IMR-90 (cell line): ENCODE measurements at regions not wholly inside any gene's neighbourhood (a gene's known extent, or its start where the extent isn't known, plus 50 kb on each side); places are given as distances from the start of the nearest gene placed in this dataset.
A peak's percentile ranks its signal among the peaks of the same experiment; 100 is the strongest.

ENCODE experiments used
- ATAC-seq: fragments of 200-7000 bp; cut with Tn5 transposase; 2 replicates; pipeline ENCODE4 v1.9.1; 2020; ENCODE audit warnings: low read depth, mild to moderate bottlenecking, moderate library complexity
- BruUV-seq: library from RNA; stranded (reverse); fragments of 400-500 nt; replicated peaks from 2 replicates; lab custom pipeline; 2021; lab: Mats Ljungman, UMichigan
- CTCF ChIA-PET: fragments of 300-600 bp; formaldehyde crosslinking; extraction: SDS; loops from one replicate; lab custom pipeline; 2021; ENCODE audit warnings: antibody characterized with exemption; lab: Yijun Ruan, JAX
- POLR2A ChIA-PET: fragments of 300-600 bp; sonication (Branson Sonifier 250); formaldehyde crosslinking; loops from one replicate; lab custom pipeline; 2022; ENCODE audit warnings: antibody characterized with exemption; ENCODE audit not compliant: unreplicated experiment; lab: Charles Lee
- DNase-seq: peaks from one replicate; pipeline ENCODE4 v3.0.0; 2013
- H2AFZ ChIP-seq: replicated peaks from 2 replicates; pipeline ENCODE3; 2013; ENCODE audit warnings: low read length, mild to moderate bottlenecking; ENCODE audit not compliant: poor library complexity
- H2AK5ac ChIP-seq: 2 replicates; pipeline ENCODE4 v1.6.1; 2013; ENCODE audit warnings: low read depth, low read length, inconsistent platforms
- H2AK9ac ChIP-seq: replicated peaks from 2 replicates; pipeline ENCODE3; 2013; ENCODE audit warnings: mild to moderate bottlenecking, low read depth, low read length, moderate library complexity; ENCODE audit not compliant: poor library complexity
- H2BK120ac ChIP-seq: 2 replicates; pipeline ENCODE4 v1.6.1; 2013; ENCODE audit warnings: low read depth, low read length, inconsistent platforms
- H2BK15ac ChIP-seq: 3 replicates; pipeline ENCODE4 v1.6.1; 2013; ENCODE audit warnings: low read depth, low read length, inconsistent platforms
- H2BK20ac ChIP-seq: 2 replicates; pipeline ENCODE4 v1.6.1; 2013; ENCODE audit warnings: low read depth, mild to moderate bottlenecking, inconsistent platforms, low read length, moderate library complexity
- H2BK5ac ChIP-seq: 2 replicates; pipeline ENCODE4 v1.6.1; 2013; ENCODE audit warnings: mild to moderate bottlenecking, low read depth, low read length, inconsistent platforms; ENCODE audit not compliant: poor library complexity, severe bottlenecking
- H3K14ac ChIP-seq: replicated peaks from 2 replicates; pipeline ENCODE4 v1.6.1; 2013; ENCODE audit warnings: low read depth, low read length, inconsistent platforms
- H3K18ac ChIP-seq: 2 replicates; pipeline ENCODE4 v1.6.1; 2013; ENCODE audit warnings: low read depth, low read length, control low read depth
- H3K23ac ChIP-seq: 2 replicates; pipeline ENCODE4 v1.6.1; 2013; ENCODE audit warnings: low read depth, low read length, inconsistent platforms
- H3K27ac ChIP-seq: 2 replicates; pipeline ENCODE4 v1.5.1; 2013; ENCODE audit warnings: mild to moderate bottlenecking, control low read depth, low read length; ENCODE audit not compliant: insufficient read depth
- H3K27me3 ChIP-seq: 2 replicates; pipeline ENCODE4 v1.6.1; 2013; ENCODE audit warnings: low read length; ENCODE audit not compliant: control insufficient read depth, insufficient read depth
- H3K36me3 ChIP-seq: 2 replicates; pipeline ENCODE4 v1.6.1; 2013; ENCODE audit warnings: low read length, mixed read lengths; ENCODE audit not compliant: control insufficient read depth, insufficient read depth
- H3K4ac ChIP-seq: 2 replicates; pipeline ENCODE4 v1.6.1; 2013; ENCODE audit warnings: low read depth, low read length, inconsistent platforms
- H3K4me1 ChIP-seq: 2 replicates; pipeline ENCODE4 v1.6.1; 2013; ENCODE audit warnings: low read length, mixed read lengths; ENCODE audit not compliant: control insufficient read depth, insufficient read depth
- H3K4me2 ChIP-seq: 2 replicates; pipeline ENCODE4 v1.6.1; 2013; ENCODE audit warnings: low read depth, mild to moderate bottlenecking, control low read depth, low read length, moderate library complexity
- H3K4me3 ChIP-seq: 2 replicates; pipeline ENCODE4 v1.5.1; 2013; ENCODE audit warnings: low read depth, mild to moderate bottlenecking, control low read depth, low read length, moderate library complexity; ENCODE audit not compliant: insufficient read depth
- H3K56ac ChIP-seq: 2 replicates; pipeline ENCODE4 v1.6.1; 2013; ENCODE audit warnings: low read length, inconsistent platforms; ENCODE audit not compliant: insufficient read depth; ENCODE audit errors: extremely low read depth
- H3K79me1 ChIP-seq, 2 experiments: 2 replicates each; pipeline ENCODE4 v1.6.1; 2013; ENCODE audit warnings: low read length in 2 of 2, inconsistent platforms in 1 of 2, low read depth in 1 of 2
- H3K9ac ChIP-seq: 2 replicates; pipeline ENCODE4 v1.6.1; 2013; ENCODE audit warnings: low read depth, low read length, control low read depth
- H3K9me1 ChIP-seq: 2 replicates; pipeline ENCODE4 v1.6.1; 2013; ENCODE audit warnings: low read length, inconsistent platforms; ENCODE audit not compliant: insufficient read depth
- H3K9me3 ChIP-seq: 2 replicates; pipeline ENCODE4 v1.6.1; 2013; ENCODE audit warnings: low read length; ENCODE audit not compliant: control insufficient read depth, insufficient read depth
- H4K20me1 ChIP-seq: 2 replicates; pipeline ENCODE4 v1.6.1; 2013; ENCODE audit warnings: low read length, inconsistent platforms; ENCODE audit not compliant: insufficient read depth
- H4K5ac ChIP-seq: 2 replicates; pipeline ENCODE4 v1.6.1; 2013; ENCODE audit warnings: mild to moderate bottlenecking, low read depth, low read length, control low read depth
- H4K8ac ChIP-seq, 2 experiments: 2 replicates each; pipeline ENCODE4 v1.6.1; 2013; ENCODE audit warnings: low read depth in 2 of 2, low read length in 2 of 2, control low read depth in 1 of 2, inconsistent platforms in 1 of 2
- H4K91ac ChIP-seq: 2 replicates; pipeline ENCODE4 v1.6.1; 2013; ENCODE audit warnings: low read depth, low read length, inconsistent platforms; ENCODE audit not compliant: insufficient read depth
- CHD1 ChIP-seq: IDR thresholded peaks from 2 replicates; pipeline ENCODE4 v1.6.1; 2012; ENCODE audit warnings: low read depth, low read length, improper control_type of control experiment
- WGBS, 2 experiments: methylation state at CpG; one replicate each; pipeline versions ENCODE4 v1.1.5 to v1.1.7; 2013; ENCODE audit warnings: missing lambda C conversion rate in 2 of 2; ENCODE audit not compliant: insufficient read length in 1 of 2; ENCODE audit errors: extremely low coverage in 2 of 2; 5-methylcytosine and 5-hydroxymethylcytosine counted together
- dilution Hi-C: fragments of 300-500 bp; cut with HindIII; formaldehyde crosslinking; loops from one replicate; pipeline ENCODE4 v1.14.3; 2018; ENCODE audit warnings: low sequenced_read_pairs; ENCODE audit not compliant: unreplicated experiment
- in situ Hi-C: fragments of 300-500 bp; cut with MboI; formaldehyde crosslinking; loops from 3 replicates; pipeline ENCODE4 v1.14.3; 2019; ENCODE audit warnings: low sequenced_read_pairs, inconsistent platforms, mixed read lengths
- intact Hi-C: fragments of 100-400 bp; cut with micrococcal nuclease; formaldehyde crosslinking; loops from 2 replicates; pipeline ENCODE4 v1.10.0; 2022

DNA sequence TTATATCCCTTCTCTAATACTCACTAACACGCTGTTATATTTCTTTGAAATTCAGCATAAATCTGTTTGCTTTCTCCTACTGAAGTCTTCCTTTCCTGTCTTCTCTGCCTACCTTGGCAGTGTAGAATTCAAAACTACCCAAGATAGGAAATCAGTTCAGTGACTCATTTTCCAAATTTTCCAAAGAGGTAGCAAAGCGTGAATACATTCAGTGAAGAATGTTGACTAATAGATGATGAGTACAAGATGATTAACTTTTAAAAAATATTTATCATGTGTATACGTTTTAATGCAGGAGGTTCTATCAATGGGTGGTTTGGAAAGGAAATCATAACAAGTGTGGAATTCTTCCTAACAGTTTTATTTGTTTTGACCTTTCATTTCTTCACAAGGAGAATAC, 201.9 kb upstream of the SLC8A1 start:
- BruUV-seq, result no TSS peak
- H2AK9ac ChIP-seq, result no peak overlapping the region
- H2AFZ ChIP-seq, result no peak overlapping the region
- dilution Hi-C loops (no loop called here), intact Hi-C loops (no loop called here), in situ Hi-C loops (no loop called here)
- H2BK20ac ChIP-seq, result no peak overlapping the region
- peak; percentile 22 for DNase-seq
- H3K27ac ChIP-seq, result no peak overlapping the region
- POLR2A ChIA-PET, result no interaction called here
- no peak for ATAC-seq
- WGBS, 2 experiments, result 100% methylated on average over 1 of the region's 3 CpGs; no CpG with 5 or more reads in 1 of the 2 experiments
- H2AK5ac ChIP-seq, result no peak overlapping the region
- H3K27me3 ChIP-seq, result no peaks in the 10 kb centered on the region
- H3K4me2 ChIP-seq, result no peak overlapping the region
- H3K23ac ChIP-seq, result no peak overlapping the region
- no peaks in the 10 kb centered on the region for H3K9me1 ChIP-seq
- CTCF ChIA-PET, result interaction anchor here (1.3 kb wide), 1 partner anchor 17 kb away, joined by 3 read pairs; no protein-coding TSS in a partner anchor
- H3K79me1 ChIP-seq, result no peaks in the 10 kb centered on the region
- H2BK15ac ChIP-seq, result no peak overlapping the region
- no peak overlapping the region for H2BK5ac ChIP-seq
- no peaks in the 10 kb centered on the region for H3K4me1 ChIP-seq
- H3K4me3 ChIP-seq, result no peak overlapping the region
- H3K36me3 ChIP-seq, result no peaks in the 10 kb centered on the region
- no peak overlapping the region for H4K8ac ChIP-seq
- H3K14ac ChIP-seq, result no peak overlapping the region
- no peak overlapping the region for H4K5ac ChIP-seq
- H3K18ac ChIP-seq, result no peak overlapping the region
- no peaks in the 10 kb centered on the region for H4K20me1 ChIP-seq
- no peak overlapping the region for H2BK120ac ChIP-seq
- no peak overlapping the region for H3K9ac ChIP-seq
- H3K56ac ChIP-seq, result no peak overlapping the region
- H4K91ac ChIP-seq, result no peak overlapping the region
- H3K4ac ChIP-seq, result no peak overlapping the region
- H3K9me3 ChIP-seq, result no peaks in the 10 kb centered on the region
- TF ChIP-seq CHD1, result no peak
